Right ventricle myocardium inferior (tissue), 1 donor: ENCODE measurements at regions not wholly inside any gene's neighbourhood (a gene's known extent, or its start where the extent isn't known, plus 50 kb on each side); places are given as distances from the start of the nearest gene placed in this dataset.
"Not testable (repeated sequence)": the region's sequence is repeated elsewhere in the genome, so short reads cannot be mapped to it uniquely, and the experiment has no call there.

Experiments
- ATAC-seq: fragments of 200-7000 bp; cut with Tn5 transposase; one replicate; pipeline ENCODE4 v1.9.1; 2020; ENCODE audit warnings: mild to moderate bottlenecking, moderate library complexity
- DNase-seq: peaks from one replicate; pipeline ENCODE4 v3.0.0; 2021; ENCODE audit errors: missing footprints
- intact Hi-C: fragments of 100-400 bp; cut with DNase I; formaldehyde crosslinking; loops from one replicate; pipeline ENCODE4 v1.11.0; 2022
- donor health status: DM: no; HTN: yes; CAD: no; lungs with severe emphysema.

DNA sequence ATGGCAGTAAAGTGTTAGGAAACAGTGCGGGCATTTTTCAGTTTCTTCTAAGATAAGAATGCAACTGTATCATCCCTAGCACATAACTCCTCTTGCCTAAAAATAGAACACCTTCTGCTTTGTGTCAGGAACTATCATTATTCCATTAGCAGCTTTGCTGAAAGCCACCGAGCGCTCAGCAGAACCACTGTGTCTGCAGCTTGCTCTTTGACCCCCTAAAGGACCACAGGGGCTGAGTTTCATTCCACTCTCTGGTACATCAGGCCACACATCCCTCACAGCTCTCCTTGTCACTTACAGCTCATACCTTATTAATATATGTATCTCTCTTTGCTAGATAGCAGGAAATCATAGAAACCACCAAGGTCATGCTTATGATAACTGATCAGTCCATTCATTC is 360.2 kb downstream of the KCNA4 start:
- DNase-seq: no peak
- intact Hi-C loops: no loop called here
- ATAC-seq: peak; percentile 52

DNA sequence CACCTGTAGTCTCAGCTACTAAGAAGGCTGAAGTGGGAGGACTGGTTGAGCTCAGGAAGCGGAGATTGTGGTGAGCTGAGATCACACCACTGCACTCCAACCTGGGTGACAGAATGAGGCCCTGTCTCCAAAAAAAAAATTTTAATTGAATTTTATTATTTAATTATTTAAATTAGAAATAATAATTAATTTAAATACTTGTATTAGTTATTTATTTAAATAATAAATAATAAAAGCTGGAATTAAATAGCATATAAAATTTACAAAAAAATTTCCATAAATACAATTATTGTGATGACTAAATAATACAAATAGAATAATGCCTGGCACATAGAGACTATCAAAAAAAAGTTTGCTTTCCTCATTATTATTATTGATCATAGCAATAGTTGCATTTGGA is 371.5 kb downstream of the KCNA4 start:
- no peak for ATAC-seq
- no peak for DNase-seq
- intact Hi-C loops: no loop called here

DNA sequence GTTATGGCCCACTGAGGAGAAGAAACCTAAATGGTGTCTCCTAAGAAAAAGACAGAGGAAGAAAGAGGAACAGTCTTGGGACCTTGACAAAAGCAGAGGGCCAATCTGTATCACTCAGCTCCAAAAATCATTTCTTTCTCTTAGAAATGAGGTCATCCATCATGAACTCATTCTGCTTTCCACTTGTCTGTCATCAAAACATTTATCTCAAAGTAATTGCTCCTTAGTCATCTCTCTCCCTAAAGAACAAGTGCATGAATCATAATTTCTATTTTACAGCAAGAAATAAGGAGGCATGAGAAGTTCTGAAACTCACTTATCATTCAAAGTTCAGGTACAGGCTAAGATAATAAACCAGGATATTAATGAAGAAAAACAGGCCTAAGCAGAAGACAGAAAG is 375.6 kb downstream of the KCNA4 start:
- ATAC-seq: no peak
- intact Hi-C loops: no loop called here
- DNase-seq: no peak

DNA sequence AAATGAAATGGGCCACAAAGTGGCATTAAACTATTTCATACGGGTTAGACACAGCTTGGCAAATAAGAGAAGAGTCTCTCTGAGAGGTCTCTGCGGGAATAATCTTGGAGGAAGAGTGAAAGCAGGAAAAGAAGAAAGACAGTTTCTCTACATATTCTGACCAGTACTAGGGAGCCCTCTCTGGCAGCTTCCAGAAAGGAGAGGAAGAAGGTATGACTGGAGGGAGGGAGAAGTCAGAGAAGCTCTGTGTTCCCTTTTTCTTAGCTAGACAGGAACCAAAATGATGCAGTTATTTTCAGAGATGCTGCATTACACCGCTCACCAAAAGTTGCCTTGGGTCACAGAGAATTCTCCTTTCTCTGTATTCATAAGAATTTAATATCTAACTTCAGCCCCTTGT is 382.1 kb downstream of the KCNA4 start:
- no peak for ATAC-seq
- DNase-seq: no peak
- intact Hi-C loops: loop anchor here (10.0 kb wide), 1 partner anchor 110 kb away; no protein-coding TSS in a partner anchor

DNA sequence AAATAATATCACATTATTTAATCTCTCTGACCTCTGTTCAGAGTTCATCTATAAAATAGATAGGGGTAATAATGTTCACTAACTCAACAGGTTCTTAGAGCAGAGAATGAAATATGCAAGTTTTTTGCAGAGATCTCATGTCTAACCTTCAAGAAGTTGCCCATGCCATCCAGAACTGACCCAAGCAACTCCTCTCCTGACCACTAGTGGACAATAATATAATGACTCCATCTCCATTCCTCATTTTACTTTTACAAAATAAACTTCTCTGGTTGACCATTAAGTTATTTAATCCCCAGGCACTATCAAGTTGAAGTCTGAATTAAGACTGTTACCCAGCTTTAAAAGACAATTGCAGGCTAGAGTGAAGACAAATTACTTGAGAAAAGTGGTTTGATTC is 382.6 kb downstream of the KCNA4 start:
- DNase-seq (no peak), ATAC-seq (no peak)
- intact Hi-C loops: loop anchor here (10.0 kb wide), 1 partner anchor 109 kb away; no protein-coding TSS in a partner anchor

DNA sequence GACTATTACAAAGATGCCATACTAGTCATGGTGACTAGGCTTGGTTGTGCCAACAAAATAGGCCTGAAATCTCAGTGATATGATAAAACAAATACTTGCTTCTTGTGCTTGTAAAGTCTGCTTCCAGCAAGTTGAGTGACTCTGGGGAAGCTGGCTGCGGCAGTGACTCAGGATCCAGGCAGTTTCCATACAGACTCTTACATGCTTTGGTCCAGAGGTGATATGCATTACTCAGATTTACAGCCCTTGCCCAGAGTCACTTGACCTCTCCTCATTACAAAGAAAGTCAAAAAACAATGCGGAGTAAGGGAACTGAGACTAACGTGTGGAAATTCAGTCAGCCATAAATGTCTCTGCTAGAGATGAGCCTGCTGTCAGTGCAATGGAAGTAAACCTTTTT is 387.5 kb downstream of the KCNA4 start:
- ATAC-seq: no peak
- intact Hi-C loops: no loop called here
- no peak for DNase-seq

DNA sequence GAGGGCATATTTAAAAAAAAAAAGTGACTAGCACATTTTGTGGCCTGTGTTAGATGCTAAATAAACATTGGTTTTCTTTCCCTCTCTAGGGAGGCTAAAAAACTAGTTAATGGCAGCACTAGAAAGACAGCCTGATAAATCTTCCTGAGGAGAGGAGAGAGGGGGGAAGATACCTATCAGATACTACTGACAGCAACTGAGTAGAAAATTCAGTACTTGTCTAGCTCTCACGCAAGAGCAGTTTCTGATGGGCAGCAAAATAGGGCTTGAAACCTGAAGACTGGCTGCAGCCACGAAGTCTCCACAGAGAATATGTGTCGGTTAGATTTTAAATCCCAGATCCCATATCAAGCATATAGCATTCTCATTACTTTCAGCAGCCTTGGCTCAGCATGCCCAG is 388.2 kb downstream of the KCNA4 start:
- intact Hi-C loops: no loop called here

DNA sequence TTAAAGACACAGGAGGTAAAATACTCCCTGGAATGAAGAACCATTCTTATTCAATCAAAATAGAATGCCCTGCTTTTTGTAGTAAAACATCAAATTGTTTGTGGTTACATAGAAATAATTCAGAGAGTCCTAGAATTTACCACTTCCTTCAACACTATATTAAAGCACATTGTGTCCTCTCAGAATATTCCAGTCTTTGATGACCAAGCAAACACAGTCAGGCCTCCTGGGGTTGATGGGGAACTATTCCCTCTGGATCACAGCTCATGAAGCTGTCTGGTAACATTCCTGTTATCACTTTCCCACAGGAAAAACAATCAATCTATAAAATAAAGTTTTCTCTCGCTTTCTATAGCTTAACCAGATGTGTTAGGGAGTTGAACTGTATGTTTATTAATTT is 389.3 kb downstream of the KCNA4 start:
- DNase-seq (no peak), ATAC-seq (no peak)
- intact Hi-C loops: no loop called here

More for the DNA sequence above, 388.2 kb downstream of the KCNA4 start:
- ATAC-seq (no peak), DNase-seq (no peak)

DNA sequence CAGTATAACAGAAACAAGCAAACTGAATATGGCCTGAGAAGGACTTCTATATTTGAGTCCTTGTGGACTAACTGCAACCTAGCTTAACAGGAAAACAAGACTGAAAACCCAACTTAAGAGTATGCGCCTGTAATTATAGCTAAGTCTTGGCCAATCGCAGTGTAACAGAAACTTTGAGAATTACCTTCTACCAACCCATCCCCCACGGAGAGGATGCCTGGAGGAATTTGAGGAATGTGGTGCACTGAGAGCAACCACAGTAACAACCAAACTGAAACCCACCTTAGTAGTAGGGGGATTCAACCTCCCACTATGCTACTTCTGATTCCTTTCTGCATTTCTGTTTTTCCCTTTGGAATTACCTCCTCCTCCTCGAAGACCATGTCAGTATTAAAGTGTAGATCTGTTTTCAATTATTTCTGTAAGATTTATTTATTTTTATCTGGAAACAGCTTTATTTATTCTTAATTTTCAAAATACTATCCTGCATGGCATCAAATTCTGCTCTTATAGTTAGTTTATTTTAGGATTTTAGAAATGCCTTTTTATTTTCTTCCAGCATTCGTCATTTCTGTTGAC is 393.6 kb downstream of the KCNA4 start:
- intact Hi-C loops: no loop called here
- ATAC-seq (no peak), DNase-seq (no peak)

DNA sequence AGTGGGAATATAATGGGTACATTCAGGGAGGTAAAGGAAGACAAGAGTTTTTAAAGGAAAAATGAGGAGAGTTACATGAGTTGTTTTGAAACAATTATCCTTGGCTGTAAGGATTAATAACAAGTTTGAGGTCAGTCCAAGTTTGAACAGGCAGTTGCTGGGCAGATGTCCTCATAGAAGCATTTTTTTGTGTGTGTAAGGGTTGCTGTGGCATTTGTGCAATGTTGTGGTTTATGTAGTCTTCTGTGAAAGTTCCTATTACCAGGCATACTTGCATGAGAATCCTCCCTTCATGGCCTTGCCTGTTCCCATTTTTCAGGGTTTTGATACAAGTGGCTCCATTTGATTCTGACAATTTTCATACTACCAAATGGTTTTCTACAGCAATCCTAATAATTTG is 400.2 kb downstream of the KCNA4 start:
- DNase-seq (no peak), ATAC-seq (no peak)
- intact Hi-C loops: no loop called here

DNA sequence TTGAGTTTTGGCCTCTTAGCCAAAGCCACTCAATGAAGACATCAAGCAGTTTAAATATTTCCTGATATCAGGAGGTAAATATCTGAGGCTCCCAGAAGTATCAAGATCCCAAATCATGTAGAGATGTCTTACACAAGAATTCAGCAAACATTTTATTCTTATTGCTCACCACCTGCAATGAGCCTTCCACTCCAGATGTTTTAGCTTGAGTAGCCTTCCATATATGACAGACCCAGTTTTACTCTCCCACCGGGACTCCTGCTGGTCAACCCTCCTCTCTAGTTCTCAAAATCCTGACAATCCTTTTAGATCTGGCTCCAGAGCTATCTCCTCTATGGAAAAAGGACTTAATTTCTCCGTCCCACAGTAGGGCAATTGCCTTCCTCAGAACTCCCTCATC is 404.4 kb downstream of the KCNA4 start:
- intact Hi-C loops: no loop called here
- ATAC-seq (no peak), DNase-seq (no peak)

DNA sequence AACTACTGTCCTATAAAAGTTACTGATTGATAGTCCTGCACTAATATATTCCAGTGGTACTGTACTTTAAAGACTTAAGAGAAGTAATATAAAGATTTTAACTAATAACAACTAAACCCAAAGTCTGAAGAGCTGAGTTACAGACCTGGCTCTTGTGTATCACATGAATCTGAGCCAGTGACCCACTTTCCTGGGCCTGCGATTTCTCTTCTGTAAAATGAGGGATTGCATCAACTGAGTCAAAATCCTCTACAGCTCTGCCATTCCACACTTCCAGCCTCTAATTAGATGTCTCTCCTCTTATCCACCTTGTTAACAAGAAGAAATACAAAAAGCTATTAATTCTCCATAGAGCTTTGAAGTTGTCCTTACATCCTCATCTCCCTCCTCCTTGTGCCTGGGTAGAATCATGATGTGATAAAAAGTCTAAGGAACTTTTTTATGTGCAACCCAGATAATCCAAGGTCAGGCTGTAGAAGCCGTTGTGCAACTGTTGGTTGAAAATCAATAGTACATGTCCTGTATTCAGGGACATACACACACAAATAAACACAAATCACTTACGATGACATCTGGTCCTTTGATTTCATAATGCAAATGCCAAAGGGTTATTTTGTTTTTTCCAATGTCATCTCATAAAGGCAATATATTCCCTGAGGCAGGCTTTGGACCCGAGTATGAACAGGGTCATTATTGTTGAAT is 410.3 kb downstream of the KCNA4 start:
- ATAC-seq: no peak
- intact Hi-C loops: no loop called here
- no peak for DNase-seq

DNA sequence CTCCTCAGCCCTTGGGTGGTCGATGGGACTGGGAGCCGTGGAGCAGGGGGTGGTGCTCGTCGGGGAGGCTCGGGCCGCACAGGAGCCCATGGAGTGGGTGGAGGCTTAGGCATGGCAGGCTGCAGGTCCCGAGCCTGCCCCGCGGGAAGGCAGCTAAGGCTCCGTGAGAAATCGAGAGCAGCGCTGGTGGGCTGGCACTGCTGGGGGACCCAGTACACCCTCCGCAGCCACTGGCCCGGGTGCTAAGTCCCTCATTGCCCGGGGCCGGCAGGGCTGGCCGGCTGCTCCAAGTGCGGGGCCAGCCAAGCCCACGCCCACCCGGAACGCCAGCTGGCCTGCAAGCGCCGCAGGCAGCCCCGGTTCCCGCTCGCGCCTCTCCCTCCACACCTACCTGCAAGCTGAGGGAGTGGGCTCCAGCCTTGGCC is 416.7 kb downstream of the KCNA4 start:
- DNase-seq, ATAC-seq, intact Hi-C loops: not testable (repeated sequence)

DNA sequence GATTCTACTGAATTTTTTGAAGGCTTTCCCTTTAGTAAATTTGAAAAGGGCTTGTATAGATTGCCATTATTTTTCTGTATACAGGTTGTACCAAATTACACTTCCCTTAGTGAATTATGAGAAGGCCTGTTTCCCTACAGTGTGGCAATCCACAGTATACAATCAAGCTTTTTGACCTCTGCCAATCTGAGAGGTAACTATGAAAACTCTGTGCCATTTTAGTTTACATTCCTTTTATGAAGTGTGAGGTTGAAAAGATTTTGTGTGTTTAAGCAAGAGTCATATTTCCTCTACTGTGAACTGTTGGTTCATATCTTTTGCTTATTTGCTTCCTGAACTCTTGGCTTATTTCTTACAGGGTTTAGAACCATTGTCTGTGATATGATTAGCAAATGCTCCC is 432.5 kb downstream of the KCNA4 start:
- intact Hi-C loops: no loop called here
- DNase-seq (no peak), ATAC-seq (no peak)

DNA sequence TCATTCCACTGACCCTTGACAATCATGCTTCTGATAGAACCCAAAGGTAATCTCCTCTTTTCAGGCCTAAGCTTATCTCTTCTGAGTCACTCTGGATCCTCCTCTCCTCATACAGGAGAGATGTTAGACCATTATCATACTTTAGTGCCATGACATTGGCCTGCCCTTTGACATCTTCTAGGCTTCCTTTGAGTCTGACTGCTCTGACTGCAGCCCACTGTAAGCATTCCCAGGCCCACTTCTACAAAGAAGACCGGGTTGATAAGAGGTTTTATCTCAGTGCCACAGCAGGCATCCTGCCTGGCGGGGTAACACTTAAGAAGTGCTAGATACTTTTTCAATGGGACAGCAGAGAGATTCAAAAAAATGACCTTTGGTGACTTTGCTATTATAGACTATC is 438.0 kb downstream of the KCNA4 start:
- intact Hi-C loops: no loop called here
- ATAC-seq (no peak), DNase-seq (no peak)

DNA sequence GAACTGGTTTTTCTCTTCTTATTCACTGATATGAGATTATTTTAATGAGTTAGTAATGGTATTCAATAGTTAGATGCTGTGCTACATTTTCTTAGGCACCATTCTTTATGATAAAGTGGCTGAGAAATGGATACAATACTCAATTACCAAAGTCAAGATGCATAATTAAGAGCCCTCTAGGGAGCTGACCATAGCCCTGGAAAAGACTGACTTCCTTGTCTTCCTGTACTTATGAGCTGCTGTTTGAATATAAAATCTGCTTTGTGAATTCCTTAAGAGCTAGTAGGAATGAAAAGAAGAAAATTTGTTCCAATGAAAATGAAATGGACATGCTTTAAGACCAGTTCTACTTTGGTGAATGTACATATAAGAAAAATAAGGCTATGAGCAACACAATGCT is 452.3 kb downstream of the KCNA4 start:
- DNase-seq (no peak), ATAC-seq (no peak)
- intact Hi-C loops: no loop called here

DNA sequence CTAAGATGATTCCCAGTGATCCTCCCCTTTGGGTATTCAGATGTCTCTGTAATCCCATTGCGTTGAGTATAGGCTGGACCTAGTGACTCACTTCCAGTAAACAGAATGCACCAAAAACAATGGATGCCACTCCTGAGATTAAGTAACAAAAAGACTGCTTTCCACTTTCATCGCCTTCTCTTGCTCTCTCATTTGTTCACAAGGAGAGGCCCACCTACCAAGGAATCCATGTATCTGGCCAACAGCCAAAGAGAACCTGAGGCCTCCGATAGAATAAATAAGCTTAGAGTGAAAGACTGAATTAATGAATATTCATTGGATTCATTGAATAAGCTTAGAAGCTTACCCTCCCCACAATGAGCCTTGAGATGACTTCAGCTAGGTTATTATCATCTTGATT is 454.6 kb downstream of the KCNA4 start:
- ATAC-seq (no peak), DNase-seq (no peak)
- intact Hi-C loops: no loop called here

DNA sequence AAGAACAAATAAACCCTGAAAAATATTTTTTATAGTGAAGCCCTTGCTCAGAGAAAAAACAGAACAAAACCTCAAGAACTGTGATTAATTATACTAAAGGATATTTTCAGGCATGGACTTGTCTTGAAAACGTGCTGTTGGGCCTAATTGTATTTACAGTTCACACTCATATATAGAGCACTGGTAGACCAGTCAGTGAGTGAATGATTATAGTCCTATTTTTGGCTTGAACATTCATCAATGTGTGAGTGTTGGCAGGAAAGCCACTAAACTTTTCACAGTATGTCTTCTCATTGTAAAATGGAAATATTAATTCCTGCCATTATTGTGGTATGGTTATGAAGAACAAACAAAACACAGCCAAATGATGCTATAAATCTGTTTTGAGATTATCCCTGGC is 462.8 kb downstream of the KCNA4 start:
- no peak for ATAC-seq
- intact Hi-C loops: no loop called here

DNA sequence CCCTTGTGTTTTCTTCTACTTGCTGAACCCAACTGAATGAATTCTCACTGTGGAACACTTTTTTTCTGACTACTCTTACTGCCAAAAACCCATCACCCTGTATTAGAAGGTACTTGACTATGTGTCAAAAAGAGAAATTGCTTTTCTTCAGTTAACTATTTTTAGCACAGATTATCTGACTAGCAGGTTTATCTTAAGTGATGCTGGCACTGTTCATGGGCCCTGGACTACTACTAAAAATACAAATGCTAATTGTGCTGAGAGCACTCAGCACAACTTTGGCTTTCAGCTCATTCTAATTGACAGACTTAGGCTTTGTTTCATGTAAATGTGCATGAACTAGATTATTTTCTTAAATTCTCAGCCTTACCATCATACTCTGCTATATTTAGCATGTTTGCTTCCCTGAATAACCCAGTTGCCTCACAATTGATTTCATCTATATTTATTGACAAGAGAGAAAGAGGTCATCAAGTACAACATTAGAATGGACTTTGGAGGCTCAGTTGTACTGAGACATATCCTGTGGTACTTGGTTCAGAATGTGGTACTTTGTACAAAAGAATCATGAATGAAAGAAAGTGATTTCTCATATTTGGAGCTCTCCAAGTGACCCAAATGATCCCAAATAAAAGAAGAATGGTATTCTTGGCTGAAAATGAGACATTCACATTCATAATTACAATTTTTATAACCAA is 478.3 kb downstream of the KCNA4 start:
- intact Hi-C loops: loop anchor here (5.0 to 10.0 kb wide), 2 partner anchors 74 to 234 kb away; no protein-coding TSS in a partner anchor
- peak; percentile 91 for ATAC-seq
- no peak for DNase-seq

More for the DNA sequence above, 462.8 kb downstream of the KCNA4 start:
- DNase-seq: no peak

DNA sequence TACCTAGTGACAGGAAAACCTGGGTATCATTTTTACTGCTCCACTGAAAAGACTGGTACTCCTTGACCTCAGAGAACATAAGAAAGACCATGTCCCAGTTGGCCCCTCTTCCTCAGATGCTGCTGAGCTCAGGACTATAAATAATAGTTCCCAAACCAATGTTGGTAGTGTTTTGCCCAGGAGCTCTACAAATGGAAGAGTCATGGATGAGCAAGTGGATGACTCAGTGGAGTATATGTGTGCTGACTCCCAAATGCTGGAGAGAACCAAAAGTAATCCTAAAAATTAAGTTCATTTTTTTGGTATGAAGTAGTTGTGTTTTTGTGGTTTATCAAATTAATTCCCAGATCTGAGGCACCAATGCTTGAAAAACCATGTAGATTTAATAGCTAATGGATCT is 482.0 kb downstream of the KCNA4 start:
- no peak for ATAC-seq
- intact Hi-C loops: loop anchor here (5.0 to 10.0 kb wide), 2 partner anchors 70 to 237 kb away; no protein-coding TSS in a partner anchor

More for the DNA sequence above, 482.0 kb downstream of the KCNA4 start:
- no peak for DNase-seq
